IMR-90 (cell line): ENCODE measurements at regions not wholly inside any gene's neighbourhood (a gene's known extent, or its start where the extent isn't known, plus 50 kb on each side); places are given as distances from the start of the nearest gene placed in this dataset.

Experiments
- BHLHE40 ChIP-seq: fragments of 150-350 bp; IDR thresholded peaks from 2 replicates; pipeline ENCODE4 v1.6.1; 2016; ENCODE audit warnings: mild to moderate bottlenecking, low read depth, low read length
- CEBPB ChIP-seq: IDR thresholded peaks from 2 replicates; pipeline ENCODE4 v1.6.1; 2012; ENCODE audit warnings: low read depth, low read length, improper control_type of control experiment
- CHD1 ChIP-seq: IDR thresholded peaks from 2 replicates; pipeline ENCODE4 v1.6.1; 2012; ENCODE audit warnings: low read depth, low read length, improper control_type of control experiment
- CTCF ChIP-seq: conservative IDR thresholded peaks from 2 replicates; pipeline ENCODE4 v1.5.1; 2012; ENCODE audit warnings: mild to moderate bottlenecking, low read depth, low read length, improper control_type of control experiment
- ELK1 ChIP-seq: fragments of 150-350 bp; IDR thresholded peaks from 2 replicates; pipeline ENCODE4 v1.6.1; 2016; ENCODE audit warnings: low read depth, mild to moderate bottlenecking, low read length, moderate library complexity, borderline replicate concordance
- MAZ ChIP-seq: IDR thresholded peaks from 2 replicates; pipeline ENCODE4 v1.6.1; 2012; ENCODE audit warnings: low read depth, mild to moderate bottlenecking, low read length, improper control_type of control experiment, moderate library complexity, borderline replicate concordance
- MXI1 ChIP-seq: IDR thresholded peaks from 2 replicates; pipeline ENCODE4 v1.6.1; 2012; ENCODE audit warnings: low read depth, mild to moderate bottlenecking, low read length, moderate library complexity, borderline replicate concordance
- POLR2A ChIP-seq: IDR thresholded peaks from 2 replicates; pipeline ENCODE4 v1.6.1; 2012; ENCODE audit warnings: mild to moderate bottlenecking, low read depth, low read length
- RCOR1 ChIP-seq: IDR thresholded peaks from 2 replicates; pipeline ENCODE4 v1.6.1; 2012; ENCODE audit warnings: mild to moderate bottlenecking, low read length, improper control_type of control experiment; ENCODE audit not compliant: insufficient replicate concordance
- RFX5 ChIP-seq: IDR thresholded peaks from 2 replicates; pipeline ENCODE4 v1.8.0; 2012; ENCODE audit warnings: low read depth, mild to moderate bottlenecking, low read length, moderate library complexity

GRCh38 chr7:25282194-25282593 lies 53.9 kb upstream of the NPVF start:
- TF ChIP-seq CTCF = no peak
- no peak for TF ChIP-seq POLR2A
- no peak for TF ChIP-seq BHLHE40
- TF ChIP-seq MXI1 = no peak
- TF ChIP-seq MAZ = no peak
- no peak for TF ChIP-seq ELK1
- no peak for TF ChIP-seq RFX5
- no peak for TF ChIP-seq CHD1
- no peak for TF ChIP-seq CEBPB
- TF ChIP-seq RCOR1 = no peak
